Adrenal gland (tissue), 5 donors: ENCODE measurements at regions not wholly inside any gene's neighbourhood (a gene's known extent, or its start where the extent isn't known, plus 50 kb on each side); places are given as distances from the start of the nearest gene placed in this dataset.

Experiments used
- CTCF ChIP-seq, 6 experiments: fragments of 450-650 bp in 4 of 6; fragments of 200-600 bp in 2 of 6; sonication (generic) in 1 of 6; IDR thresholded peaks; 1 replicate in 5 of 6; 2 replicates in 1 of 6; pipeline versions ENCODE4 v1.5.1 to v1.8.0; 2016 to 2021; ENCODE audit warnings: antibody characterized with exemption in 6 of 6, mild to moderate bottlenecking in 2 of 6, moderate library complexity in 1 of 6
- POLR2A ChIP-seq, 2 donors: fragments of 450-650 bp; IDR thresholded peaks; one replicate each; pipeline ENCODE4 v1.6.1; 2017; ENCODE audit warnings: antibody characterized with exemption in 2 of 2, mild to moderate bottlenecking in 2 of 2, moderate library complexity in 1 of 2
- donor health status: DM: no; HTN: no; CAD: no.

GRCh38 chr1:58333511-58333910 lies 213.0 kb downstream of the OMA1 start:
- no peak for TF ChIP-seq CTCF (IDR thresholded peaks at IDR 0.05)
- TF ChIP-seq POLR2A (IDR thresholded peaks at IDR 0.05): no peak
